Astrocyte (in vitro differentiated cells and primary cell): ENCODE measurements at regions not wholly inside any gene's neighbourhood (a gene's known extent, or its start where the extent isn't known, plus 50 kb on each side); places are given as distances from the start of the nearest gene placed in this dataset.

Experiments used
- DNase-seq: peaks from one replicate; pipeline ENCODE4 v3.0.0-alpha.2; 2010; ENCODE audit warnings: low read depth
- FAIRE-seq: peaks from 2 replicates; lab custom pipeline; 2011; peaks lifted over from hg19 to GRCh38; lab: Jason Lieb, UNC
- H2AFZ ChIP-seq: 2 replicates; pipeline ENCODE4 v1.6.0; 2012; ENCODE audit warnings: low read depth, low read length, inconsistent platforms
- H3K27ac ChIP-seq: 2 replicates; pipeline ENCODE4 v1.5.1; 2011; ENCODE audit warnings: low read depth, low read length, inconsistent platforms
- H3K27me3 ChIP-seq: 2 replicates; pipeline ENCODE4 v1.6.0; 2011; ENCODE audit warnings: low read length, inconsistent platforms; ENCODE audit not compliant: insufficient read depth
- H3K36me3 ChIP-seq: 2 replicates; pipeline ENCODE4 v1.5.1; 2011; ENCODE audit warnings: low read length, inconsistent platforms; ENCODE audit not compliant: insufficient read depth
- H3K4me1 ChIP-seq: 2 replicates; pipeline ENCODE4 v1.5.1; 2011; ENCODE audit warnings: low read length, inconsistent platforms; ENCODE audit not compliant: insufficient read depth
- H3K4me2 ChIP-seq: 2 replicates; pipeline ENCODE4 v1.6.0; 2012; ENCODE audit warnings: low read length, inconsistent platforms
- H3K4me3 ChIP-seq: 2 replicates; pipeline ENCODE4 v1.5.1; 2011; ENCODE audit warnings: low read depth, mild to moderate bottlenecking, low read length, inconsistent platforms; ENCODE audit not compliant: insufficient read depth
- H3K79me2 ChIP-seq: 2 replicates; pipeline ENCODE4 v1.6.0; 2012; ENCODE audit warnings: mild to moderate bottlenecking, low read length, inconsistent platforms; ENCODE audit not compliant: insufficient read depth
- H3K9ac ChIP-seq: 2 replicates; pipeline ENCODE4 v1.6.0; 2012; ENCODE audit warnings: mild to moderate bottlenecking, low read length, inconsistent platforms
- H3K9me3 ChIP-seq: 2 replicates; pipeline ENCODE4 v1.5.1; 2012; ENCODE audit warnings: low read depth, mild to moderate bottlenecking, low read length, inconsistent platforms; ENCODE audit not compliant: insufficient read depth
- H4K20me1 ChIP-seq: 2 replicates; pipeline ENCODE4 v1.6.0; 2012; ENCODE audit warnings: low read length, inconsistent platforms; ENCODE audit not compliant: insufficient read depth
- H3K27ac Mint-ChIP-seq: one replicate; pipeline ENCODE4 v1.8.0; 2021; ENCODE audit warnings: mild to moderate bottlenecking, mixed read lengths; ENCODE audit not compliant: unreplicated experiment
- H3K27me3 Mint-ChIP-seq: one replicate; pipeline ENCODE4 v1.8.0; 2021; ENCODE audit warnings: low read depth, mixed read lengths; ENCODE audit not compliant: unreplicated experiment
- H3K36me3 Mint-ChIP-seq: one replicate; pipeline ENCODE4 v1.8.0; 2021; ENCODE audit warnings: low read depth, mixed read lengths; ENCODE audit not compliant: unreplicated experiment
- H3K4me1 Mint-ChIP-seq: one replicate; pipeline ENCODE4 v1.8.0; 2021; ENCODE audit warnings: low read depth, mixed read lengths; ENCODE audit not compliant: unreplicated experiment
- H3K4me3 Mint-ChIP-seq: one replicate; pipeline ENCODE4 v1.8.0; 2021; ENCODE audit warnings: mild to moderate bottlenecking, moderate library complexity, mixed read lengths; ENCODE audit not compliant: unreplicated experiment
- H3K9me3 Mint-ChIP-seq: one replicate; pipeline ENCODE4 v1.8.0; 2021; ENCODE audit warnings: mild to moderate bottlenecking, mixed read lengths; ENCODE audit not compliant: unreplicated experiment
- CTCF ChIP-seq: IDR thresholded peaks from 2 replicates; pipeline ENCODE4 v1.5.1; 2011; ENCODE audit warnings: low read depth, mild to moderate bottlenecking, inconsistent platforms, low read length, moderate library complexity; ENCODE audit not compliant: insufficient read depth
- EZH2 ChIP-seq: IDR thresholded peaks from 2 replicates; pipeline ENCODE4 v1.6.1; 2012; ENCODE audit warnings: mild to moderate bottlenecking, low read length, inconsistent platforms; ENCODE audit not compliant: insufficient read depth

- H3K27ac ChIP-seq, result no peak overlapping the region
- H3K79me2 ChIP-seq, result no peaks in the 10 kb centered on the region
- no peak for TF ChIP-seq EZH2
- TF ChIP-seq CTCF, result no peak
- Mint-ChIP-seq H3K27me3 (no peaks in the 10 kb centered on the region), H3K4me1 (no peaks in the 10 kb centered on the region), H3K9me3 (no peaks in the 10 kb centered on the region), H3K27ac (no peak overlapping the region), H3K36me3 (no peaks in the 10 kb centered on the region), H3K4me3 (no peak overlapping the region)
- H3K4me3 ChIP-seq, result no peak overlapping the region
- FAIRE-seq, result no peak
- no peak for DNase-seq
- H3K4me2 ChIP-seq, result no peak overlapping the region
- H4K20me1 ChIP-seq, result no peaks in the 10 kb centered on the region
- no peaks in the 10 kb centered on the region for H3K36me3 ChIP-seq
- H3K4me1 ChIP-seq, result no peaks in the 10 kb centered on the region
- H2AFZ ChIP-seq, result no peak overlapping the region
- H3K9me3 ChIP-seq, result no peaks in the 10 kb centered on the region
- H3K9ac ChIP-seq, result no peak overlapping the region
- H3K27me3 ChIP-seq, result no peaks in the 10 kb centered on the region
These were observed 572.1 kb upstream of the IGFBP7 start for GRCh38 chr4:57682275-57682674.

DNA sequence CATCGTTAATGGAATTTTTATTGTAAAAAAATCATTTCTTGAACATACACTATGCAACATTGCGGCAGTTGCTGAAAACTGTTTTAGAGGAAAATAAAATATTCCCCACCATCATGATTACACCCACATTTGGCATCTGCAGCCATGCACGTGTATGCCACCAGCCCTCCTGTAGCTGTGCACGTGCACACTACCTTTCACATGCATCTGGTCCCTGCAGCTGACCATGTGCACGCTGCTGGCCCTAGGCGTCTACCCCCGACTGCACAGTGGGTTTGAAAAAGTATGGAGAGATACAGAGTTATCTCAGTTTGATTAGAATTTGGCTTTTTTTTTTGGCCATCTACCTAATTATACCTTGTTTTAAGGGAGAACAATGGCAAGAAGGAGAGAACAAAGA is 569.8 kb upstream of the IGFBP7 start:
- Mint-ChIP-seq H3K4me1 (no peaks in the 10 kb centered on the region), H3K4me3 (no peak overlapping the region), H3K27me3 (no peaks in the 10 kb centered on the region), H3K36me3 (no peaks in the 10 kb centered on the region), H3K27ac (no peak overlapping the region), H3K9me3 (no peaks in the 10 kb centered on the region)
- H3K36me3 ChIP-seq, result no peaks in the 10 kb centered on the region
- TF ChIP-seq CTCF (no peak), EZH2 (no peak)
- no peak overlapping the region for H3K4me3 ChIP-seq
- no peaks in the 10 kb centered on the region for H3K79me2 ChIP-seq
- H3K9ac ChIP-seq, result no peak overlapping the region
- no peaks in the 10 kb centered on the region for H3K27me3 ChIP-seq
- no peaks in the 10 kb centered on the region for H3K4me1 ChIP-seq
- H3K9me3 ChIP-seq, result no peaks in the 10 kb centered on the region
- H4K20me1 ChIP-seq, result no peaks in the 10 kb centered on the region
- no peak overlapping the region for H3K4me2 ChIP-seq
- H3K27ac ChIP-seq, result no peak overlapping the region
- no peak overlapping the region for H2AFZ ChIP-seq
- DNase-seq (no peak), FAIRE-seq (no peak)

GRCh38 chr4:57676394-57676793 is 566.2 kb upstream of the IGFBP7 start:
- Histone ChIP-seq H3K9me3 (no peaks in the 10 kb centered on the region), H3K27me3 (no peaks in the 10 kb centered on the region), H3K4me1 (no peaks in the 10 kb centered on the region), H4K20me1 (no peaks in the 10 kb centered on the region), H2AFZ (no peak overlapping the region), H3K4me3 (no peak overlapping the region), H3K27ac (no peak overlapping the region), H3K79me2 (no peaks in the 10 kb centered on the region), H3K9ac (no peak overlapping the region), H3K36me3 (no peaks in the 10 kb centered on the region), H3K4me2 (no peak overlapping the region)
- Mint-ChIP-seq H3K36me3 (no peaks in the 10 kb centered on the region), H3K27ac (no peak overlapping the region), H3K9me3 (no peaks in the 10 kb centered on the region), H3K27me3 (no peaks in the 10 kb centered on the region), H3K4me1 (no peaks in the 10 kb centered on the region), H3K4me3 (no peak overlapping the region)
- no peak for DNase-seq
- TF ChIP-seq CTCF (no peak), EZH2 (no peak)
- no peak for FAIRE-seq
